GM21619 (cell line): ENCODE measurements at regions not wholly inside any gene's neighbourhood (a gene's known extent, or its start where the extent isn't known, plus 50 kb on each side); places are given as distances from the start of the nearest gene placed in this dataset.
"Not testable (repeated sequence)": the region's sequence is repeated elsewhere in the genome, so short reads cannot be mapped to it uniquely, and the experiment has no call there.

Experiments used
- ATAC-seq: cut with Tn5 transposase; IDR thresholded peaks from one replicate; pipeline ENCODE4 v1.9.1; 2021; ENCODE audit not compliant: unreplicated experiment

GRCh38 chr2:150138587-150138986 lies 348.9 kb downstream of the RND3 start:
- ATAC-seq, result no peak

GRCh38 chr2:150137338-150138069 lies 350.0 kb downstream of the RND3 start:
- no peak for ATAC-seq

GRCh38 chr2:150136893-150137292 lies 350.6 kb downstream of the RND3 start:
- ATAC-seq, result no peak

- ATAC-seq, result no peak
These were observed 351.1 kb downstream of the RND3 start for GRCh38 chr2:150136401-150136800.

- ATAC-seq, result no peak
These were observed 352.1 kb downstream of the RND3 start for GRCh38 chr2:150135223-150135883.

GRCh38 chr2:150134223-150134857 lies 353.1 kb downstream of the RND3 start:
- no peak for ATAC-seq

GRCh38 chr2:150133623-150134022 lies 353.8 kb downstream of the RND3 start:
- peak; percentile 97 for ATAC-seq

- no peak for ATAC-seq
These were observed 357.4 kb downstream of the RND3 start for GRCh38 chr2:150129921-150130575.

GRCh38 chr2:150127995-150128394 lies 359.5 kb downstream of the RND3 start:
- no peak for ATAC-seq

- ATAC-seq, result no peak
These were observed 360.0 kb downstream of the RND3 start for GRCh38 chr2:150127346-150127990.

- ATAC-seq, result no peak
These were observed 360.6 kb downstream of the RND3 start for GRCh38 chr2:150126839-150127238.

- ATAC-seq, result no peak
These were observed 361.2 kb downstream of the RND3 start for GRCh38 chr2:150126143-150126740.

- no peak for ATAC-seq
These were observed 361.8 kb downstream of the RND3 start for GRCh38 chr2:150125708-150126107.

GRCh38 chr2:150125188-150125587 lies 362.3 kb downstream of the RND3 start:
- no peak for ATAC-seq

GRCh38 chr2:150124739-150125138 lies 362.7 kb downstream of the RND3 start:
- ATAC-seq, result no peak

GRCh38 chr2:150122871-150123613 lies 364.4 kb downstream of the RND3 start:
- no peak for ATAC-seq

- ATAC-seq, result no peak
These were observed 365.3 kb downstream of the RND3 start for GRCh38 chr2:150122156-150122555.

- ATAC-seq, result no peak
These were observed 367.0 kb downstream of the RND3 start for GRCh38 chr2:150120326-150120955.

GRCh38 chr2:150119819-150120218 lies 367.6 kb downstream of the RND3 start:
- ATAC-seq, result no peak

- not testable (repeated sequence) for ATAC-seq
These were observed 373.4 kb downstream of the RND3 start for GRCh38 chr2:150114089-150114488.
